Tibial nerve (tissue), 4 donors: ENCODE measurements at regions not wholly inside any gene's neighbourhood (a gene's known extent, or its start where the extent isn't known, plus 50 kb on each side); places are given as distances from the start of the nearest gene placed in this dataset.
A peak's percentile ranks its signal among the peaks of the same experiment; 100 is the strongest.

Experiments used
- DNase-seq, 2 donors: peaks; one replicate each; pipeline ENCODE4 v3.0.0-alpha.2; 2019; ENCODE audit warnings: low spot score in 2 of 2
- H3K27ac ChIP-seq, 4 donors: fragments of 200-600 bp; sonication (generic) in 3 of 4; one replicate each; pipeline ENCODE4 v1.5.1; 2017 to 2019; ENCODE audit warnings: mild to moderate bottlenecking in 1 of 4
- H3K27me3 ChIP-seq, 2 donors: fragments of 200-600 bp; sonication (generic) in 1 of 2; one replicate each; pipeline versions ENCODE4 v1.5.1 to v1.6.0; 2017 to 2019
- H3K36me3 ChIP-seq, 3 donors: fragments of 200-600 bp; sonication (generic); one replicate each; pipeline ENCODE4 v1.5.1; 2018 to 2019
- H3K4me1 ChIP-seq, 4 donors: fragments of 200-600 bp; sonication (generic) in 3 of 4; one replicate each; pipeline ENCODE4 v1.5.1; 2017 to 2019
- H3K4me3 ChIP-seq, 4 donors: fragments of 200-600 bp; sonication (generic) in 3 of 4; one replicate each; pipeline ENCODE4 v1.5.1; 2017 to 2019; ENCODE audit warnings: mild to moderate bottlenecking in 1 of 4, moderate library complexity in 1 of 4
- H3K9me3 ChIP-seq, 4 donors: fragments of 200-600 bp; sonication (generic) in 3 of 4; one replicate each; pipeline ENCODE4 v1.5.1; 2017 to 2019
- CTCF ChIP-seq, 5 experiments: fragments of 200-600 bp in 3 of 5; fragments of 450-650 bp in 2 of 5; sonication (generic) in 3 of 5; IDR thresholded peaks; one replicate each; pipeline ENCODE4 v1.5.1; 2016 to 2019; ENCODE audit warnings: antibody characterized with exemption in 5 of 5, mild to moderate bottlenecking in 3 of 5, moderate library complexity in 2 of 5
- EP300 ChIP-seq, 2 donors: sonication (generic); formaldehyde crosslinking; IDR thresholded peaks; one replicate each; pipeline ENCODE4 v1.6.1; 2017; ENCODE audit warnings: antibody characterized with exemption in 2 of 2, mild to moderate bottlenecking in 1 of 2
- POLR2A ChIP-seq, 2 donors: fragments of 450-650 bp; IDR thresholded peaks; one replicate each; pipeline ENCODE4 v1.6.1; 2017; ENCODE audit warnings: antibody characterized with exemption in 2 of 2, mild to moderate bottlenecking in 2 of 2, moderate library complexity in 2 of 2
- WGBS, 2 donors: methylation state at CpG; one replicate each; pipeline ENCODE4 v1.1.5; 2018; 5-methylcytosine and 5-hydroxymethylcytosine counted together

DNA sequence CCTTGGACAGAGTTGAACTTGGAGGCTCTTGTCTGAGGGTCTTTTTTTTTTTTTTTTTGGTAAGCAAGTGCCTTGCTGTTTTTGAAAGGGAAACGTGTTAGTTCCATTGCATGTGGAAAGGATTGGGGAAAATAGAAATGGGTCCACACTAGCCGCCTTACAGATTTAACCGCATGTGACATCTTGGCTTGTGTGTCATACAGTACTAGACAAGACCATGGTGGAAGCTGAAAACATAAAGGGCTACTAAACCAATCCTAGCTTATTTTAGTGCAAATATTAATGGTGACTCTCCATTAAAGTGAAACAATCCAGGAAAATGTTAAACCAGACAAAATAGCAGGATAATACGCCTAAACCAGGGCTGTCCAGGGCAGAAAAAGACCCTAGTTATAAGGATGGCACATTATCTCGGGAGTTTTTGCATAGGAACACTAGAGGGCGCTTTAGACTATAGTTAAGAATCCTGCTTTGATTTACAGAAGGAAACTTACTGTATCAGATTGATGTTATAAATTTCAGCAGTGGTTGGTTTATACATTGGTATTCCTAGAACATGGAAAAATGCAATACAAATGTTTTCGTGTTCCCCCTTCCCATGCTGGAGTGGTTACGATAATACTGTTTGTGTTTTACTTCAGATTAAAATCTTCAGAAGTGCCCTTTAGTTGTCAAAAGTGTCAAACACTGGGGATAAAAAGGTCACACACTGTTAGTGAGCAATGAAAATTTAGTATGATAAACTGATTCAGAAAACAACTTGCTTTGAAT, 59.8 kb upstream of the DEK start:
- Histone ChIP-seq H3K4me1 (peaks cover 0 to 5% (median 0%) of the 10 kb centered on the region in 4 donors), H3K27me3 (no peaks in the 10 kb centered on the region), H3K27ac (no peak overlapping the region), H3K9me3 (no peaks in the 10 kb centered on the region), H3K36me3 (no peaks in the 10 kb centered on the region), H3K4me3 (no peak overlapping the region)
- DNase-seq, result peak in 1 of 2 donors; percentile 52
- TF ChIP-seq CTCF (IDR thresholded peaks at IDR 0.05), result peak; percentile 59 to 73 (median 71)
- TF ChIP-seq POLR2A (IDR thresholded peaks at IDR 0.05), result no peak
- 29% methylated on average over 8 of the region's 8 CpGs for WGBS, 2 donors

DNA sequence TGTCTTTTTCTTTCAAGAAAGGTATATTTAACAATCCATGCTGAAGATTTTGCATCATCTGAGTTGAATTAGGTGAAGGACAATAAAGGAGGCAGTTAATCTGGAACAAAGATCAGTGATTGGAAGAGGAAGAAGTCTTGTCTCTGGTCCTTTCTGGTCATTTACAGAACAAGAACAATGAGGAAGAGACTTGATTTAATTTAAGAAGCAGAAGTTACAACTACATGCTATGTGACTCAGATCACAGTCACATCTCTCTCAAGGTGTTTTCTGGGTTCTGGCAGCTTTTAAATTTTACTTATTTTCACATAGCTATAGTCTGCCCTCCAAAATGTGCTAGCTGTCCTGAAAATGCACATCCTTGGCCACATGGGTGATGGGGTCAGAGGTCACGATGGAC, 53.5 kb upstream of the DEK start:
- Histone ChIP-seq H3K4me3 (no peak overlapping the region), H3K9me3 (no peaks in the 10 kb centered on the region), H3K27ac (no peak overlapping the region), H3K36me3 (no peaks in the 10 kb centered on the region), H3K27me3 (no peaks in the 10 kb centered on the region), H3K4me1 (no peaks in the 10 kb centered on the region)
- TF ChIP-seq EP300 (IDR thresholded peaks at IDR 0.05) (no peak), POLR2A (IDR thresholded peaks at IDR 0.05) (no peak), CTCF (IDR thresholded peaks at IDR 0.05) (no peak)
- 0 to 2% methylated on average over 1 of the region's 1 CpG for WGBS, 2 donors
- no peak for DNase-seq

DNA sequence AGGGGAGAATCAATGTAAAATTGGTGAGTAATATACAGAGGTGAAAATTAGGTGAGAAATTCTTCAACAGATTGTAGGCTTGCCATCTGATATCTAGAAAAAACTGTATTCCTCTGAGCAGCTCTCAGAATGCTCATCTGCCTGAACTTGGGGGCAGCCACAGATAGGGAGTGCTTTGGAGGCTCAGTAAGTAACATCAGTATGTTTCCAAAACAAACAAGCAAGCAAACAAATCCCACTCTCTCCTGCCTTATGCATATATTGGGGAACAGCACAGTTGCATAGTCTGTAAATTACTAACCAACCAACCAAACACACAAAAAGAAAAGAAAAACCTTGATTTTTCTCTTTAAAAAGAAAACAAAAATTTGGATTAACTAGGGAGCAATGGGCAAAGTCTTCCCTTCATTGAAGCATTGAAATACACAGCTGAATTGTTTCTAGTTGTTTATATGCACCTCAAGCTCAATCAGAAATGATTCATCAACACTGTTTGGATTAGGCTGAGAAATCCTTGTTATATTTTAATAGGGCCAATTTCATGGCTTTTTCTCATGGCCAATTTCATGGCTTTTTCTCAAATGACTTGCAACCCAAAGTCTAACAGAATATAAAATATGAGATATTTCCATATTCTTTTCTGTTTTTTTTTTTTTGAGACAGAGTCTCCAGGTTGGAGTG, 50.1 kb upstream of the DEK start:
- TF ChIP-seq CTCF (IDR thresholded peaks at IDR 0.05), result no peak
- TF ChIP-seq POLR2A (IDR thresholded peaks at IDR 0.05), result no peak
- TF ChIP-seq EP300 (IDR thresholded peaks at IDR 0.05), result no peak
- DNase-seq, result no peak
- Histone ChIP-seq H3K4me3 (no peak overlapping the region), H3K4me1 (no peaks in the 10 kb centered on the region), H3K36me3 (no peaks in the 10 kb centered on the region), H3K27ac (no peak overlapping the region), H3K9me3 (no peaks in the 10 kb centered on the region), H3K27me3 (no peaks in the 10 kb centered on the region)
